ENCODE measurements at regions not wholly inside any gene's neighbourhood (a gene's known extent, or its start where the extent isn't known, plus 50 kb on each side); places are given as distances from the start of the nearest gene placed in this dataset.
A peak's percentile ranks its signal among the peaks of the same experiment; 100 is the strongest.
"Not testable (repeated sequence)": the region's sequence is repeated elsewhere in the genome, so short reads cannot be mapped to it uniquely, and the experiment has no call there.

DNA sequence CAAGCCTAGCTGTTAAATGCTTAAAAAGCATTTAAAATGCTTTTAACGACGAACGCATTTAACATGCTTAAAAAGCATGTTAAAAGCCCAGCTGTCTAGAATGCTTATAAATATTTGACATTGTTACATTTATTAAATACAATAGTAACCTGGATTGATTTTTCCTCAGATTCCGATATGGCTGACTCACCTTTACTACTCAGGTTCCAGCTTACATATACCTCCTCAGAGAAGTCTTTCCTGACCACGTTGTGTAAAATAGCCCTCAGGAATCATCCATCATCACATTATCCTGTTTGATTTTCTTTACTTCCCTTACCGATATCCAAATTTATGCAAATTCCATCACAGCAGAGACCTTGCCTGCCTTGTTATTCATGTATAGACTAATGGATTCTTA is 51.4 kb downstream of the SLC41A2 start:
- DNase-seq (ENCODE audit: low spot score) = no peak
- no peak for FAIRE-seq

- not testable (repeated sequence) for FAIRE-seq; DNase-seq (ENCODE audit: low spot score)
Observed at GRCh38 chr12:104905446-104905845, 52.6 kb downstream of the SLC41A2 start.

GRCh38 chr12:104903648-104904423 is 54.3 kb downstream of the SLC41A2 start:
- FAIRE-seq (no peak), DNase-seq (ENCODE audit: low spot score) (no peak)

GRCh38 chr12:104902125-104902524 is 56.0 kb downstream of the SLC41A2 start:
- FAIRE-seq = no peak

GRCh38 chr12:104896710-104897109 is 61.4 kb downstream of the SLC41A2 start:
- no peak for FAIRE-seq
- no peak for DNase-seq (ENCODE audit: low spot score)

More at GRCh38 chr12:104902125-104902524, 56.0 kb downstream of the SLC41A2 start:
- no peak for DNase-seq (ENCODE audit: low spot score)

GRCh38 chr12:104896146-104896545 is 61.9 kb downstream of the SLC41A2 start:
- DNase-seq (ENCODE audit: low spot score) (no peak), FAIRE-seq (no peak)

DNA sequence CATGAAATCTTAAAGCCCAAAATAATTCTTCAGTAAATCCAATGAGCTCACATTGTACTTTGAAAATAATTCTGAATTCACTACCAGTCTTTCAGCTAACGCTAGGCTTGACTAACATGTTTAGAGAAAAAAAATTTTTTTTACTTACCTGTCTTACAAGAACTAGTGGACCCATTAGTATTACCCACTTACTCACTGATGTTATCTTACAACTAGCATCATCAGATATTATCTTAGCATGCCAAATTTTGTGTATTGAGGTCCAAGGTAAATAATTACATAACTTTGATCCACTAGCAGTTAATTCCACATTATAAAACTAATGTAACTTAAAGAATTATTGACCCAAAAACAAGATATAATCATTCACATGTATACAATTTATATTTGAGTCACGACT is 62.7 kb downstream of the SLC41A2 start:
- FAIRE-seq (no peak), DNase-seq (ENCODE audit: low spot score) (no peak)

- FAIRE-seq = no peak
Observed at GRCh38 chr12:104890476-104891096, 67.5 kb downstream of the SLC41A2 start.

GRCh38 chr12:104889735-104890134 is 68.4 kb downstream of the SLC41A2 start:
- FAIRE-seq (no peak), DNase-seq (ENCODE audit: low spot score) (no peak)

More at GRCh38 chr12:104890476-104891096, 67.5 kb downstream of the SLC41A2 start:
- DNase-seq (ENCODE audit: low spot score) = no peak

DNA sequence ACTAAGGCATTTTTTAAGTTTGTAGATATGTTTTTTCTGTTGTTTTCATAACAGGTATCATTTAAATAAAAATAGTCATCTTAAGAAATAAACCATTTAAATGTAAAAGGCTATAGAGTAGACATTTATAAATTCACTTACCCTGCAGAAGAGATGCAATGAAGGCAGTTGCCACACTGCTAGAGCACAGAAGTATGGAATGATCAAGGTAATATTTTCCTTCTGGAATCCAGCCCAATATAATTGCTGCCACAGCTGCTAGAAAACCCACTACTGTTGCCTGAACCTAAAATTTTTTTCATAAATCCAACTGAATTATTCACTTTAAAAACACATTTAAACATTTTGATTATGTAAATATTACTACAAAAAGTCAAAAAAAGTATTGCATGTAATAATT is 69.2 kb downstream of the SLC41A2 start:
- no peak for DNase-seq (ENCODE audit: low spot score)
- FAIRE-seq = no peak

DNA sequence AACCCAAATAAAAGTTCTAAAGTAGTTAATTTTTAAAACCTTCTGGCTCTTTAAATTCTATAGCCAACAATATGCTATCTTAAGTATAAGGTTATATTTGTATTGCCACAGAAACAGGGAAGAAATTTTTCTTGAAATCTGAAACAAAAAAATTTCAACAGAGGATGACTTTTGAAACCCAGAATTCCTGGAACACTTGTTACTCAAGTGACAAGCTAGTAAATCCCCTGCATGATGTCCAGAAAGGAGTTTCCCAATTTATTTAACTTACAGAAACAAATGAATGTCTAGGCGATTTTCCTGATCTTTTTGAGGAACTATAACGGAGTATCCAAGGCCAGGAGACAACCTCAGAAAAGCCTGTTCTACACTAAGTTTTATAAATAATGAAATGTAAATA is 69.6 kb downstream of the SLC41A2 start:
- no peak for FAIRE-seq

DNA sequence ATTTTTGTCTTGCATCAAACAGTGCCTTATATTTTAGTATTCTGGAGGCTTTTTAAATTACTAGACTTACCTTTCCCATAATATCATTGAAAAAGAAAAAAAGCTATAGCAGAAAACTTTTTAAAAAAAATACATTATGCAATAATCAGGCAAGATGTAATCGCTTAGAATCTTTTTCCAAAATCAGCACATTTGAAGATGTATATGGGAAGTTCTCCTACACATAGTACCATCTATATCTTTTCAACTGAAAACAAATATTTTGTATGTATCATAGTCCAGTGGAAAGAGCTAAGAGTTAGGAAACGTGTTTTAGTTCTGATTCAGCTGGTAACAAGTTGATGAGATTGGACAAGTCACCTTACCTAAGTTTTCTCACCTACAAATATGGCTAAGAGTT is 70.6 kb downstream of the SLC41A2 start:
- no peak for FAIRE-seq

More for the DNA sequence above, 69.6 kb downstream of the SLC41A2 start:
- no peak for DNase-seq (ENCODE audit: low spot score)

GRCh38 chr12:104886418-104887401 is 71.4 kb downstream of the SLC41A2 start:
- FAIRE-seq = no peak
- DNase-seq (ENCODE audit: low spot score) = no peak

More for the DNA sequence above, 70.6 kb downstream of the SLC41A2 start:
- no peak for DNase-seq (ENCODE audit: low spot score)

DNA sequence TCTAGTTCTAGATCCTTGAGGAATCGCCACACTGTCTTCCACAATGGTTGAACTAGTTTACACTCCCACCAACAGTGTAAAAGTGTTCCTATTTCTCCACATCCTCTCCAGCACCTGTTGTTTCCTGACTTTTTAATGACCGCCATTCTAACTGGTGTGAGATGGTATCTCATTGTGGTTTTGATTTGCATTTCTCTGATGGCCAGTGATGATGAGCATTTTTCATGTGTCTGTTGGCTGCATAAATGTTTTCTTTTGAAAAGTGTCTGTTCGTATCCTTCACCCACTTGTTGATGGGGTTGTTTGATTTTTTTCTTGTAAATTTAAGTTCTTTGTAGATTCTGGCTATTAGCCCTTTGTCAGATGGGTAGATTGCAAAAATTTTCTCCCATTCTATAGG is 79.2 kb downstream of the SLC41A2 start:
- not testable (repeated sequence) for DNase-seq (ENCODE audit: low spot score); FAIRE-seq

DNA sequence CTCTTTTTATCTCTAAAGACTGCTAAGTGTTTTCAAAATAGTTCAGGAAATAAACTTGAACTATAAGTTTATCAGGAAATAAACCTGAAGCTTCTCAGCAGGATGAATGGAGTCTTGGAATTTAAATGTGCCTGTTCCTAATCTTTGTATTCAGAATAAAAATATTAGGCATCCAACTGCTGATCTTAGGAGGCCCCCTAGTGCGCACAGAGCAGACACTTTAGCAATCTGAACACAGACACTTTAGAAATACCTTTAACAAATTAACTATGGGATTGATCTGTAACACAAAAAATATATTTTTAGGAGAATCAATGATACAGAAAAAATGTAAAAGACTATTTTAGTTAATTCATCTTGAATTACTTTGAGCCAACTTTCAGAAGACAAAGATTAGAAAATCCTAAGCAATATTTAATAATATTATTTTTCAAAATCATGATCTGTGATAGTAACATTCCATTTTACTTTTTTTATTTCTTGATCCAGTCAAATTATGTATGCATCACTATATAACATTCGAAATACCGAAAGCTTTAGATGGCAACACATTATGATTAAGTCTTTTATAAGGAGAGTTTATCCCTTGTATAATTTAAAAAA is 80.9 kb downstream of the SLC41A2 start:
- FAIRE-seq (no peak), DNase-seq (ENCODE audit: low spot score) (peak; percentile 5)

- FAIRE-seq = no peak
- no peak for DNase-seq (ENCODE audit: low spot score)
Observed at GRCh38 chr12:104873374-104873773, 84.7 kb downstream of the SLC41A2 start.

DNA sequence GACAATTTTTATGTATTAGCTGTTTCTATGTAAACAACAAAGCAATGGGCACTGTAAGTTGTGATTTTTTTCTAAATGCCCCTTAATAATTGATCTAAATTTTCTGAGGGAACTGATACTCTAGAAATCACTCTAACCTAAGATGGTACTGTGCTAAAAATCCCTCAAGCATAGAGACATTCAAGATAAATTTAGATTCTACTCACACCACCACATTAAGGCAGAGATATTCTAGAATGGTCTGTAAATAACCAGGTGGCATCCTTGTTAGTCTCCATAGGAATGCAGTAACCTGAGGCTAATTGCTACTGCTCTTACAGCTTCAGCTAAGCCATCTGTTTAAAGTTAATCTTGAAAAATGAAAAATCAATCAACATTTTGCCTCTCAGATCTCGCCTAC is 87.3 kb downstream of the SLC41A2 start:
- DNase-seq (ENCODE audit: low spot score) (no peak), FAIRE-seq (no peak)

GRCh38 chr12:104866291-104866690 is 91.8 kb downstream of the SLC41A2 start:
- DNase-seq (ENCODE audit: low spot score) = no peak
- FAIRE-seq = no peak

DNA sequence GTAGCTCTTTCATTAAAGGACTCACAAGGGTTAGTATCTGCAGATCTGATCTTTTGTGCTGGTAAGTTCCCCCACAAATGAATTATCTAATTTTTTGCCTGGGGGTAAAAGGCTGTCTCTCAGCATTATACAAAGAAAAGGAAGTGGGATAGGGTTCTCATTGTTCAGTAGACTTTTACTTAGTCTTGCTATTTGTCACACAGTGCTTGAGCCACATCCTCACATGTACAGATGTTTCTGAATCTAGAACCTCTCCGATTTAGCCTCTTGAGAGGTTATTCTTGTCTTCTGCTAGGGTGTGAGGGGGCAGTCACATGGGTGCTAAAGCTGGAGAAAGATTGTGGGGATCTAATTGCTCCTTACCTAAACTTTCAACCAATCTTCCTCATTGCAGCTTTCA is 93.0 kb downstream of the SLC41A2 start:
- DNase-seq (ENCODE audit: low spot score) (no peak), FAIRE-seq (no peak)

- FAIRE-seq (no peak), DNase-seq (ENCODE audit: low spot score) (no peak)
Observed at GRCh38 chr12:104864668-104865067, 93.4 kb downstream of the SLC41A2 start.

DNA sequence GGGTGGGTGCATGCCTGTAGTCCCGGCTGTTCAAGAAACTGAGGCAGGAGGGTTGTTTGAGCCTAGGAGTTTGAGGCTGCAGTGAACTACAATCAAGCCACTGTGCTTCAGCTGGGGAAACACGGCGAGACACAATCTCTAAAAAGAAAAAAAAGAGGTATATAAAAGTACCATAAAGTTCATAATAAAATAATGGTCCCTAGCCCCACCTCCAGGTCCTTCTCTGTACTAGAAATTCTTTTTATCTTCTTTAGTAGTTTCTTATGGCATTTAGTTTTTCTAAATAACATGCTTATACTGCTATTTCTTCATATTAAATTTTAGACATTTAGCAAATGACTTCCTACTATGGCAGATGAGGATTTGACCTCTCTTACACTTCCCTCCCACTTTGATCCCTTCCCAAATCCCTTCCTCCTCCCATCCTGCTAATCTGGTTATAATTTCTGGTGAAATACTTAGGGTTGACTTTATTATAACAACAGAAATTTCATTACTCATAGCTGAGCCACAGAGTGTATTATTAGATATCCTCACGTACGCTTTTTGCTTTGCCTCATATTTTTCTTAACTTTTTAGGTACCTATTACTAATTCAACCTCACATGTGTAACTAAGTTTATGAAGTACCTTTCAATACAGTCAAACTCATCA is 94.7 kb downstream of the SLC41A2 start:
- no peak for FAIRE-seq
- no peak for DNase-seq (ENCODE audit: low spot score)
